ENCODE measurements at regions not wholly inside any gene's neighbourhood (a gene's known extent, or its start where the extent isn't known, plus 50 kb on each side); places are given as distances from the start of the nearest gene placed in this dataset.

GRCh38 chr6:78500299-78501089, 366.9 kb upstream of the IRAK1BP1 start:
- no peak for TF ChIP-seq POLR2A (IDR thresholded peaks at IDR 0.05)
- TF ChIP-seq CTCF (IDR thresholded peaks at IDR 0.05): no peak
